Endothelial cell (in vitro differentiated cells): ENCODE measurements at regions not wholly inside any gene's neighbourhood (a gene's known extent, or its start where the extent isn't known, plus 50 kb on each side); places are given as distances from the start of the nearest gene placed in this dataset.

ENCODE experiments used
- DNase-seq: peaks from one replicate; pipeline ENCODE4 v3.0.0; 2021; ENCODE audit warnings: low spot score
- H3K27ac Mint-ChIP-seq: one replicate; pipeline ENCODE4 v1.8.0; 2021; ENCODE audit warnings: mixed read lengths, inconsistent platforms; ENCODE audit not compliant: unreplicated experiment
- H3K27me3 Mint-ChIP-seq: one replicate; pipeline ENCODE4 v1.8.0; 2021; ENCODE audit warnings: mild to moderate bottlenecking, moderate library complexity, mixed read lengths, inconsistent platforms; ENCODE audit not compliant: unreplicated experiment
- H3K36me3 Mint-ChIP-seq: one replicate; pipeline ENCODE4 v1.8.0; 2021; ENCODE audit warnings: mild to moderate bottlenecking, low read depth, mixed read lengths, inconsistent platforms; ENCODE audit not compliant: unreplicated experiment
- H3K4me1 Mint-ChIP-seq: one replicate; pipeline ENCODE4 v1.8.0; 2021; ENCODE audit warnings: mild to moderate bottlenecking, mixed read lengths, inconsistent platforms; ENCODE audit not compliant: unreplicated experiment
- H3K4me3 Mint-ChIP-seq: one replicate; pipeline ENCODE4 v1.8.0; 2021; ENCODE audit warnings: mild to moderate bottlenecking, mixed read lengths, inconsistent platforms; ENCODE audit not compliant: unreplicated experiment
- H3K9me3 Mint-ChIP-seq: one replicate; pipeline ENCODE4 v1.8.0; 2021; ENCODE audit warnings: mixed read lengths, inconsistent platforms; ENCODE audit not compliant: unreplicated experiment
- TF ChIP-seq, protein P1 (sequence below): fragments of 200-600 bp; sonication (generic); IDR thresholded peaks from one replicate; pipeline ENCODE4 v1.5.0; 2021; ENCODE audit warnings: antibody characterized with exemption; ENCODE audit not compliant: unreplicated experiment

DNA sequence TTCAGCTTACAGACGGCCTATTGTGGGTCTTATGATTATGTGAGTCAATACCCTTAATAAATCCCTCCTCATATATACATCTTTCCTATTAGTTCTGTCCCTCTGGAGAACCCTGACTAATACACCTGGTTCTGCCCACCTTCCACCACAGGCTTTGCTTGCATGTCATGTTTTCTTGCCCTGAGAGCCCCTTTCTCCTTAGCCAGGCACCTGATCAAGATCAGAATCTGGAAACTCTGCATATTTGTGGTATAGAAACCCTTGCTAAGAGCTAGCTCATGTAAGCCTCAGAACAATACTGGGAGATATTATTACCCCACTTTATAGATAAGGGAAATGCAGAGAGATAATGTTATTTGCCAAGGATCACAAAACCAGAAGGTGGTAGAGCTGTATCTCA, 52.9 kb upstream of the JDP2 start:
- no peak for DNase-seq
- H3K27ac Mint-ChIP-seq: no peak overlapping the region
- no peak overlapping the region for H3K4me3 Mint-ChIP-seq
- H3K9me3 Mint-ChIP-seq: no peaks in the 10 kb centered on the region
- no peaks in the 10 kb centered on the region for H3K4me1 Mint-ChIP-seq
- TF ChIP-seq, protein P1, sequence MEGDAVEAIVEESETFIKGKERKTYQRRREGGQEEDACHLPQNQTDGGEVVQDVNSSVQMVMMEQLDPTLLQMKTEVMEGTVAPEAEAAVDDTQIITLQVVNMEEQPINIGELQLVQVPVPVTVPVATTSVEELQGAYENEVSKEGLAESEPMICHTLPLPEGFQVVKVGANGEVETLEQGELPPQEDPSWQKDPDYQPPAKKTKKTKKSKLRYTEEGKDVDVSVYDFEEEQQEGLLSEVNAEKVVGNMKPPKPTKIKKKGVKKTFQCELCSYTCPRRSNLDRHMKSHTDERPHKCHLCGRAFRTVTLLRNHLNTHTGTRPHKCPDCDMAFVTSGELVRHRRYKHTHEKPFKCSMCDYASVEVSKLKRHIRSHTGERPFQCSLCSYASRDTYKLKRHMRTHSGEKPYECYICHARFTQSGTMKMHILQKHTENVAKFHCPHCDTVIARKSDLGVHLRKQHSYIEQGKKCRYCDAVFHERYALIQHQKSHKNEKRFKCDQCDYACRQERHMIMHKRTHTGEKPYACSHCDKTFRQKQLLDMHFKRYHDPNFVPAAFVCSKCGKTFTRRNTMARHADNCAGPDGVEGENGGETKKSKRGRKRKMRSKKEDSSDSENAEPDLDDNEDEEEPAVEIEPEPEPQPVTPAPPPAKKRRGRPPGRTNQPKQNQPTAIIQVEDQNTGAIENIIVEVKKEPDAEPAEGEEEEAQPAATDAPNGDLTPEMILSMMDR: no peak
- no peaks in the 10 kb centered on the region for H3K36me3 Mint-ChIP-seq
- H3K27me3 Mint-ChIP-seq: peaks cover 1% of the 10 kb centered on the region

DNA sequence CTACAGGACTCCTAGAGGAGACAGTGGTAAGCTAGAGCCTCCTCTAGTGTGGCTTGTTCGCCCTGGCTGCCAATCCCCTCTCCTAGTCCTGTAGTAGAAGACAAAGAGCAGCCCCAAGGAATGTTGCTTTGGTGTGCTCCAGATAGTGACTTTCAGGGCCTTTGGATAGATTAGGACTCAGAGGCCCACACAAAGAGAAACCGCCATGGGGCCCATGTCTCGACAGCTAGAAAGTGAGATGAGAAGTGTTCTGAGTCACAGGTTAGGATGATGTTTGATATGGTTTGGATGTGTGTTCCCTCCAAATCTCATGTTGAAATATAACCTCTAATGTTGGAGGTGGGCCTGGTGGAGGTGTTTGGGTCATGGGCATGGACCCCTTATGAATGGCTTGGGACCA, 51.8 kb upstream of the JDP2 start:
- Mint-ChIP-seq H3K36me3 (no peaks in the 10 kb centered on the region), H3K4me1 (no peaks in the 10 kb centered on the region), H3K4me3 (no peak overlapping the region), H3K27ac (no peak overlapping the region), H3K9me3 (no peaks in the 10 kb centered on the region), H3K27me3 (peaks cover 1% of the 10 kb centered on the region)
- DNase-seq: no peak
- TF ChIP-seq, protein P1: no peak
